ENCODE measurements at regions not wholly inside any gene's neighbourhood (a gene's known extent, or its start where the extent isn't known, plus 50 kb on each side); places are given as distances from the start of the nearest gene placed in this dataset.

DNA sequence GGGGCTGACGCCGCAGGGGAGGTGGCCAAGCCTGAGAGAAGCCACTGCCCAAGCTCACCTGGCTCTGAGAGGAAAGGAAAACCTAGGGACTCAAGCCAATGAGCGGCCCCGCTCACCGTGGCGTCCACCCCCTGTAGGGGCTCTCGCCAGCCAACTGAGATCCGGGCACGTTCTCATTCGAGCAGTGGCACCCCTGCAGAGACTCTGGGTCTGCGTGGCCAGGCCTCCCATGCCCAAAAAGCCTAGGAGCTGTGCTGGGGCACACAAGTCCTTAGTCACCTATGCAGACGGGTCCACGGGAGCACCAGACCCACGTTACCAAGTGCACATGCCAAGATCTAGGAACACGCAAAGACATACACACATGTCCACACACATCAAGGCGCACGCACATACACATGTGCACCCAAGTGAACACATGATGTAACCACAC lies 106.2 kb downstream of the NCOR2 start:
- peaks cover 17% of the 10 kb centered on the region for H3K36me3 ChIP-seq (ENCODE audit: low read depth, low read length)
- no peaks in the 10 kb centered on the region for H3F3A ChIP-seq (ENCODE audit: low read length, unreplicated experiment)
- H4K20me1 ChIP-seq (ENCODE audit: low read length), result no peaks in the 10 kb centered on the region; the same call in 1 of the 2 replicates
- H3K9ac ChIP-seq (ENCODE audit: low read length), result no peak overlapping the region
- H2AFZ ChIP-seq (ENCODE audit: low read length), result no peak overlapping the region
- no peak overlapping the region for H3K4me2 ChIP-seq (ENCODE audit: low read length)
- CTCF ChIA-PET, result no interaction called here
- ATAC-seq (no peak), DNase-seq (no peak)
- H3K27ac ChIP-seq (ENCODE audit: low read length), result no peak overlapping the region
- no peaks in the 10 kb centered on the region for H3K9me2 ChIP-seq (replicated peaks; ENCODE audit: low read length)
- no peaks in the 10 kb centered on the region for H3K27me3 ChIP-seq (ENCODE audit: low read length)
- no peak overlapping the region for H3K4me3 ChIP-seq (ENCODE audit: low read length)
- no peaks in the 10 kb centered on the region for H3K79me2 ChIP-seq (ENCODE audit: low read length)
- no peak for TF ChIP-seq EZH2phosphoT487 (IDR thresholded peaks at IDR 0.05; ENCODE audit: borderline replicate concordance, low read length)
- TF ChIP-seq EZH2 (IDR thresholded peaks at IDR 0.05; ENCODE audit: low read length, unreplicated experiment), result no peak
- TF ChIP-seq, protein P1, sequence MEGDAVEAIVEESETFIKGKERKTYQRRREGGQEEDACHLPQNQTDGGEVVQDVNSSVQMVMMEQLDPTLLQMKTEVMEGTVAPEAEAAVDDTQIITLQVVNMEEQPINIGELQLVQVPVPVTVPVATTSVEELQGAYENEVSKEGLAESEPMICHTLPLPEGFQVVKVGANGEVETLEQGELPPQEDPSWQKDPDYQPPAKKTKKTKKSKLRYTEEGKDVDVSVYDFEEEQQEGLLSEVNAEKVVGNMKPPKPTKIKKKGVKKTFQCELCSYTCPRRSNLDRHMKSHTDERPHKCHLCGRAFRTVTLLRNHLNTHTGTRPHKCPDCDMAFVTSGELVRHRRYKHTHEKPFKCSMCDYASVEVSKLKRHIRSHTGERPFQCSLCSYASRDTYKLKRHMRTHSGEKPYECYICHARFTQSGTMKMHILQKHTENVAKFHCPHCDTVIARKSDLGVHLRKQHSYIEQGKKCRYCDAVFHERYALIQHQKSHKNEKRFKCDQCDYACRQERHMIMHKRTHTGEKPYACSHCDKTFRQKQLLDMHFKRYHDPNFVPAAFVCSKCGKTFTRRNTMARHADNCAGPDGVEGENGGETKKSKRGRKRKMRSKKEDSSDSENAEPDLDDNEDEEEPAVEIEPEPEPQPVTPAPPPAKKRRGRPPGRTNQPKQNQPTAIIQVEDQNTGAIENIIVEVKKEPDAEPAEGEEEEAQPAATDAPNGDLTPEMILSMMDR (conservative IDR thresholded peaks at IDR 0.05; ENCODE audit: low read depth, low read length), result no peak
- intact Hi-C loops (cut with micrococcal nuclease), result no loop called here
- no peaks in the 10 kb centered on the region; the same call in 1 of the 2 replicates for H3K4me1 ChIP-seq (ENCODE audit: insufficient read depth, low read length)
- POLR2A ChIA-PET (ENCODE audit: unreplicated experiment), result no interaction called here
- BruUV-seq (replicated peaks), result no TSS peak
- H3K9me3 ChIP-seq (ENCODE audit: low read length), result no peaks in the 10 kb centered on the region

DNA sequence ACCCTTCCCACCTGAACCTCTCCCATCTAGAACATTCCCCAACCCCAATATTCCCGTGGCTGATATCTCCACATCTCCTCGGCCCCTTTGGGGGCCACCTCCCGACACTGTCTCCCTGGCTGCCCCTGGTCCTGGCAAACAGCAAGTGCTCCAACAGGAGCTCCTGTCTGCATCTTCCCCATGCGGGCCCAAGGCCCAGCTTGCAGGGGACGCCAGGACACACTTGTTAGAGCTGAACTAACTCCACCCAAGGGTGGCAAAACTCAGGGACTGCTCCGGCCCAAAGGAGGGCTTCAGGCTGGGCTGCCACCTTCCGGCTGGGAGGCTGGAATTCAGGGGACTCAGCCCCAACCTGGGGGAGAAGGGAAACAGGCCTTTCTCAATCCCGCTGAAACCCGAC lies 106.6 kb downstream of the NCOR2 start:
- no peak for DNase-seq
- no peaks in the 10 kb centered on the region for H3K9me2 ChIP-seq (replicated peaks; ENCODE audit: low read length)
- no peak overlapping the region for H2AFZ ChIP-seq (ENCODE audit: low read length)
- no peaks in the 10 kb centered on the region; the same call in 1 of the 2 replicates for H4K20me1 ChIP-seq (ENCODE audit: low read length)
- peaks cover 13% of the 10 kb centered on the region for H3K36me3 ChIP-seq (ENCODE audit: low read depth, low read length)
- H3K9me3 ChIP-seq (ENCODE audit: low read length), result no peaks in the 10 kb centered on the region
- TF ChIP-seq EZH2phosphoT487 (IDR thresholded peaks at IDR 0.05; ENCODE audit: borderline replicate concordance, low read length), result no peak
- no peak for TF ChIP-seq EZH2 (IDR thresholded peaks at IDR 0.05; ENCODE audit: low read length, unreplicated experiment)
- TF ChIP-seq, protein P1 (conservative IDR thresholded peaks at IDR 0.05; ENCODE audit: low read depth, low read length), result no peak
- no peak for ATAC-seq
- no TSS peak for BruUV-seq (replicated peaks)
- H3K9ac ChIP-seq (ENCODE audit: low read length), result no peak overlapping the region
- no peak overlapping the region for H3K4me3 ChIP-seq (ENCODE audit: low read length)
- no peak overlapping the region for H3K4me2 ChIP-seq (ENCODE audit: low read length)
- H3K4me1 ChIP-seq (ENCODE audit: insufficient read depth, low read length), result no peaks in the 10 kb centered on the region; the same call in 1 of the 2 replicates
- intact Hi-C loops (cut with micrococcal nuclease), result no loop called here
- H3F3A ChIP-seq (ENCODE audit: low read length, unreplicated experiment), result no peaks in the 10 kb centered on the region
- POLR2A ChIA-PET (ENCODE audit: unreplicated experiment), result no interaction called here
- no peak overlapping the region for H3K27ac ChIP-seq (ENCODE audit: low read length)
- no peaks in the 10 kb centered on the region for H3K27me3 ChIP-seq (ENCODE audit: low read length)
- H3K79me2 ChIP-seq (ENCODE audit: low read length), result no peaks in the 10 kb centered on the region
- CTCF ChIA-PET, result no interaction called here

DNA sequence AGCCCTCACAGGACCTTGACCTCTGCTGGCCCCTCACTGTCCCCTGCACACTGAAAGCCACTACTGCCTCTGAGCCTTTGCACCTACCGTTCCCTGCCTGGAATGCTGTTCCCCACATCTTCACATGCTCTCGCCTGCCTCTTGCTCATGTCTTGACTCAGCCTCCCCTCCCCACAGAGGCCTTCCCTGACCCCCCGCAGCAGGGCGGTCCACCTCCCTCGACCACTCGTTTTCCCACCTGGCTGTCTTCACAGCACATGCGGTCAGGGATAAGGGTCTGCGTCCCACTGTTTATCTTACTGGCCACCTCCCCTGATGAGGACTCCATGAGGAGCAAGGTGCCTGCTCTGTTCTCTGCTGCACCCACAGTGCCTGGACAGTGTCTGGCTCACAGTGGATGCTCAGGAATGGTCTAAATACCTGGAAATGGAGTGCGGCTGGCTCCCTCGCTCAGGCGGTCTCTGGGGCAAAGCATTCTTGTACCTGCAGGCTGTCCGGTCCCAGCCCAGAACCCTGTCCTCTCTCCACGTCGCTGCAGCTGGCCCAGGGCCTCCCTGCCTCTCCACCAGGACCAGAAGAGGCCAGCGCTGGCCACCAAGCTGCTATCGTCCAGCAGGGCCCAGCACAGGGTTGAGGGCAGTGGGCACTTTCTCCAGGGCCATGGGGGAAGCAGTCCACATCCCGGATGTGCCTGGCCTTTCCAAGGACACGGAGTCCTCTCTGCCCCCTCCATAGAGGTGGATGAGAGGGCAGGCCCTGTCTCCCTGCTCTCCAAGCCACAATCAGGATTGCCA lies 107.4 kb downstream of the NCOR2 start:
- BruUV-seq (replicated peaks), result no TSS peak
- H3K4me3 ChIP-seq (ENCODE audit: low read length), result no peak overlapping the region
- CTCF ChIA-PET, result no interaction called here
- H3K9ac ChIP-seq (ENCODE audit: low read length), result no peak overlapping the region
- H3K4me1 ChIP-seq (ENCODE audit: insufficient read depth, low read length), result no peaks in the 10 kb centered on the region; the same call in 1 of the 2 replicates
- no peak overlapping the region for H3K27ac ChIP-seq (ENCODE audit: low read length)
- TF ChIP-seq, protein P1 (conservative IDR thresholded peaks at IDR 0.05; ENCODE audit: low read depth, low read length), result no peak
- TF ChIP-seq EZH2 (IDR thresholded peaks at IDR 0.05; ENCODE audit: low read length, unreplicated experiment) (no peak), EZH2phosphoT487 (IDR thresholded peaks at IDR 0.05; ENCODE audit: borderline replicate concordance, low read length) (no peak)
- H3K9me3 ChIP-seq (ENCODE audit: low read length), result no peaks in the 10 kb centered on the region
- DNase-seq (no peak), ATAC-seq (no peak)
- H3K4me2 ChIP-seq (ENCODE audit: low read length), result no peak overlapping the region
- intact Hi-C loops (cut with micrococcal nuclease), result no loop called here
- no peaks in the 10 kb centered on the region for H3F3A ChIP-seq (ENCODE audit: low read length, unreplicated experiment)
- H3K79me2 ChIP-seq (ENCODE audit: low read length), result no peaks in the 10 kb centered on the region
- no peaks in the 10 kb centered on the region for H3K27me3 ChIP-seq (ENCODE audit: low read length)
- peaks cover 6% of the 10 kb centered on the region for H3K36me3 ChIP-seq (ENCODE audit: low read depth, low read length)
- no peak overlapping the region for H2AFZ ChIP-seq (ENCODE audit: low read length)
- no peaks in the 10 kb centered on the region for H4K20me1 ChIP-seq (ENCODE audit: low read length)
- POLR2A ChIA-PET (ENCODE audit: unreplicated experiment), result no interaction called here
- no peaks in the 10 kb centered on the region for H3K9me2 ChIP-seq (replicated peaks; ENCODE audit: low read length)

Data from PC-3 (cell line).